ENCODE measurements at regions not wholly inside any gene's neighbourhood (a gene's known extent, or its start where the extent isn't known, plus 50 kb on each side); places are given as distances from the start of the nearest gene placed in this dataset.
A peak's percentile ranks its signal among the peaks of the same experiment; 100 is the strongest.

- H3K27me3 Mint-ChIP-seq (ENCODE audit: insufficient read depth, low read depth, poor library complexity), result no peaks in the 10 kb centered on the region
These were observed 581.1 kb upstream of the PLXNA2 start for GRCh38 chr1:208825300-208825699.

More at GRCh38 chr1:208825300-208825699, 581.1 kb upstream of the PLXNA2 start:
- Histone ChIP-seq H3K9me2 (ENCODE audit: insufficient read depth) (peaks cover 9% of the 10 kb centered on the region), H3F3A (replicated peaks; ENCODE audit: low read depth) (no peaks in the 10 kb centered on the region), H2AFZ (peak overlapping the region; percentile 86), H3K79me2 (replicated peaks; ENCODE audit: insufficient read depth) (no peaks in the 10 kb centered on the region), H3K4me3 (no peak overlapping the region), H3K27ac (ENCODE audit: low read depth) (no peak overlapping the region), H3K4me1 (ENCODE audit: insufficient read depth) (no peaks in the 10 kb centered on the region), H3K27me3 (ENCODE audit: insufficient read depth) (no peaks in the 10 kb centered on the region), H3K4me2 (no peak overlapping the region), H4K20me1 (replicated peaks; ENCODE audit: insufficient read depth) (no peaks in the 10 kb centered on the region), H3K36me3 (ENCODE audit: insufficient read depth) (no peaks in the 10 kb centered on the region)
- no peak for DNase-seq (ENCODE audit: low spot score)
- no peaks in the 10 kb centered on the region for H3K9me3 Mint-ChIP-seq
- H3K36me3 Mint-ChIP-seq (ENCODE audit: low read depth), result no peaks in the 10 kb centered on the region
- TF ChIP-seq JUNB (IDR thresholded peaks at IDR 0.05; ENCODE audit: unreplicated experiment), result no peak
- TF ChIP-seq NANOG (IDR thresholded peaks at IDR 0.05; ENCODE audit: borderline replicate concordance), result no peak
- no peak for TF ChIP-seq EZH2 (IDR thresholded peaks at IDR 0.05; ENCODE audit: low read depth, unreplicated experiment)
- no peak for TF ChIP-seq REST (IDR thresholded peaks at IDR 0.05; ENCODE audit: unreplicated experiment)
- no peak for TF ChIP-seq ETS1 (IDR thresholded peaks at IDR 0.05)
- TF ChIP-seq ZNF114 (CRISPR knock-in tag; IDR thresholded peaks at IDR 0.05), result no peak
- TF ChIP-seq STAT1 (IDR thresholded peaks at IDR 0.05; ENCODE audit: unreplicated experiment), result no peak
- no peak for TF ChIP-seq CTCF (conservative IDR thresholded peaks at IDR 0.05; ENCODE audit: low read depth in 2 of 2)
- TF ChIP-seq ZNF331 (CRISPR knock-in tag; IDR thresholded peaks at IDR 0.05; ENCODE audit: low read depth), result no peak
- no peak for TF ChIP-seq CREB1 (CRISPR knock-in tag; IDR thresholded peaks at IDR 0.05; ENCODE audit: low read depth)
- TF ChIP-seq EZH2phosphoT487 (IDR thresholded peaks at IDR 0.05; ENCODE audit: unreplicated experiment), result no peak
- no peak for TF ChIP-seq ZNF462 (CRISPR knock-in tag; IDR thresholded peaks at IDR 0.05)
- no peak for TF ChIP-seq POLR2AphosphoS5 (IDR thresholded peaks at IDR 0.05; ENCODE audit: low read depth)
- no peak for ATAC-seq
- no peak overlapping the region for H3K27ac Mint-ChIP-seq
- peaks cover 13% of the 10 kb centered on the region for H3K4me1 Mint-ChIP-seq
- H3K4me3 Mint-ChIP-seq, result no peak overlapping the region

All from GM23338 (cell line).